GM23338 (cell line): ENCODE measurements at regions not wholly inside any gene's neighbourhood (a gene's known extent, or its start where the extent isn't known, plus 50 kb on each side); places are given as distances from the start of the nearest gene placed in this dataset.

Experiments used
- ATAC-seq: fragments of 200-7000 bp; cut with Tn5 transposase; 3 replicates; pipeline ENCODE4 v1.9.1; 2020
- DNase-seq: peaks from one replicate; pipeline ENCODE4 v3.0.0-alpha.2; 2015; ENCODE audit warnings: low spot score
- H2AFZ ChIP-seq: fragments of 200-600 bp; sonication (generic); 2 replicates; pipeline ENCODE4 v1.8.0; 2016; ENCODE audit warnings: antibody characterized with exemption, mild to moderate bottlenecking, moderate library complexity
- H3F3A ChIP-seq: fragments of 200-600 bp; sonication (generic); replicated peaks from 2 replicates; pipeline ENCODE4 v1.8.0; 2017; ENCODE audit warnings: antibody characterized with exemption, mixed run types, low read depth
- H3K27ac ChIP-seq: fragments of 200-600 bp; sonication (generic); 2 replicates; pipeline ENCODE4 v1.6.1; 2016; ENCODE audit warnings: low read depth
- H3K27me3 ChIP-seq: fragments of 200-600 bp; sonication (generic); 2 replicates; pipeline ENCODE4 v1.8.0; 2016; ENCODE audit warnings: mild to moderate bottlenecking, mixed run types, moderate library complexity; ENCODE audit not compliant: insufficient read depth
- H3K36me3 ChIP-seq: fragments of 200-600 bp; sonication (generic); 2 replicates; pipeline ENCODE4 v1.8.0; 2016; ENCODE audit warnings: mild to moderate bottlenecking; ENCODE audit not compliant: insufficient read depth
- H3K4me1 ChIP-seq: fragments of 200-600 bp; sonication (generic); 2 replicates; pipeline ENCODE4 v1.8.0; 2016; ENCODE audit warnings: mild to moderate bottlenecking, moderate library complexity; ENCODE audit not compliant: insufficient read depth
- H3K4me2 ChIP-seq: fragments of 200-600 bp; sonication (generic); 2 replicates; pipeline ENCODE4 v1.7.1; 2017; ENCODE audit warnings: mixed run types
- H3K4me3 ChIP-seq: fragments of 200-600 bp; sonication (generic); 2 replicates; pipeline ENCODE4 v1.6.1; 2016; ENCODE audit warnings: mixed run types
- H3K79me2 ChIP-seq: fragments of 200-600 bp; sonication (generic); replicated peaks from 2 replicates; pipeline ENCODE4 v1.8.0; 2017; ENCODE audit warnings: mild to moderate bottlenecking; ENCODE audit not compliant: insufficient read depth
- H3K9me2 ChIP-seq: fragments of 200-600 bp; sonication (generic); 2 replicates; pipeline ENCODE4 v1.8.0; 2017; ENCODE audit not compliant: insufficient read depth
- H4K20me1 ChIP-seq: fragments of 200-600 bp; sonication (generic); replicated peaks from 2 replicates; pipeline ENCODE4 v1.8.0; 2017; ENCODE audit warnings: mild to moderate bottlenecking; ENCODE audit not compliant: insufficient read depth
- H3K27ac Mint-ChIP-seq: 2 replicates; pipeline ENCODE4 v1.8.0; 2020; ENCODE audit warnings: inconsistent platforms, mild to moderate bottlenecking, moderate library complexity, mixed read lengths
- H3K27me3 Mint-ChIP-seq: 3 replicates; pipeline ENCODE4 v1.8.0; 2022; ENCODE audit warnings: low read depth, mild to moderate bottlenecking, moderate library complexity, mixed read lengths, inconsistent platforms; ENCODE audit not compliant: insufficient read depth, poor library complexity
- H3K36me3 Mint-ChIP-seq: 3 replicates; pipeline ENCODE4 v1.8.0; 2021; ENCODE audit warnings: low read depth, mild to moderate bottlenecking, inconsistent platforms, moderate library complexity, mixed read lengths
- H3K4me1 Mint-ChIP-seq: 3 replicates; pipeline ENCODE4 v1.8.0; 2020; ENCODE audit warnings: mild to moderate bottlenecking, inconsistent platforms, mixed read lengths
- H3K4me3 Mint-ChIP-seq: 3 replicates; pipeline ENCODE4 v1.8.0; 2021; ENCODE audit warnings: moderate library complexity, mild to moderate bottlenecking, inconsistent platforms, mixed read lengths
- H3K9me3 Mint-ChIP-seq: 3 replicates; pipeline ENCODE4 v1.8.0; 2020; ENCODE audit warnings: moderate library complexity, mild to moderate bottlenecking, inconsistent platforms, mixed read lengths
- CREB1 ChIP-seq: fragments of 250-450 bp; sonication (Bioruptor Pico); IDR thresholded peaks from 2 replicates; pipeline ENCODE4 v1.5.0; 2020; ENCODE audit warnings: low read depth, mild to moderate bottlenecking, moderate library complexity
- CTCF ChIP-seq, 2 experiments: fragments of 200-600 bp in 1 of 2; sonication (generic) in 1 of 2; conservative IDR thresholded peaks; 2 replicates each; pipeline versions ENCODE4 v1.5.1 to v1.6.1; 2016 to 2017; ENCODE audit warnings: antibody characterized with exemption in 2 of 2, low read depth in 2 of 2, mild to moderate bottlenecking in 2 of 2, moderate library complexity in 1 of 2
- EZH2 ChIP-seq: fragments of 200-600 bp; sonication (generic); IDR thresholded peaks from one replicate; pipeline ENCODE4 v1.8.0; 2017; ENCODE audit warnings: antibody characterized with exemption, mild to moderate bottlenecking, low read depth; ENCODE audit not compliant: unreplicated experiment
- JUNB ChIP-seq: IDR thresholded peaks from one replicate; pipeline ENCODE4 v1.6.1; 2016; ENCODE audit warnings: antibody characterized with exemption; ENCODE audit not compliant: unreplicated experiment
- NANOG ChIP-seq: IDR thresholded peaks from 2 replicates; pipeline ENCODE4 v1.6.1; 2016; ENCODE audit warnings: antibody characterized with exemption, borderline replicate concordance
- POLR2AphosphoS5 ChIP-seq: IDR thresholded peaks from 2 replicates; pipeline ENCODE4 v1.6.1; 2016; ENCODE audit warnings: antibody characterized with exemption, low read depth
- STAT1 ChIP-seq: IDR thresholded peaks from one replicate; pipeline ENCODE4 v1.6.1; 2016; ENCODE audit warnings: antibody characterized with exemption; ENCODE audit not compliant: unreplicated experiment
- ZNF114 ChIP-seq: fragments of 250-450 bp; sonication (Bioruptor Pico); IDR thresholded peaks from 2 replicates; pipeline ENCODE4 v1.5.0; 2020; ENCODE audit warnings: mild to moderate bottlenecking, moderate library complexity
- ZNF331 ChIP-seq: fragments of 250-450 bp; sonication (Bioruptor Pico); IDR thresholded peaks from 2 replicates; pipeline ENCODE4 v1.5.0; 2020; ENCODE audit warnings: low read depth, mild to moderate bottlenecking, moderate library complexity
- TF ChIP-seq, protein P1 (sequence below): IDR thresholded peaks from 2 replicates; pipeline ENCODE4 v1.6.1; 2016; ENCODE audit warnings: antibody characterized with exemption
- TF ChIP-seq, protein P2 (sequence below): IDR thresholded peaks from one replicate; pipeline ENCODE4 v1.6.1; 2018; ENCODE audit warnings: antibody characterized with exemption; ENCODE audit not compliant: unreplicated experiment

DNA sequence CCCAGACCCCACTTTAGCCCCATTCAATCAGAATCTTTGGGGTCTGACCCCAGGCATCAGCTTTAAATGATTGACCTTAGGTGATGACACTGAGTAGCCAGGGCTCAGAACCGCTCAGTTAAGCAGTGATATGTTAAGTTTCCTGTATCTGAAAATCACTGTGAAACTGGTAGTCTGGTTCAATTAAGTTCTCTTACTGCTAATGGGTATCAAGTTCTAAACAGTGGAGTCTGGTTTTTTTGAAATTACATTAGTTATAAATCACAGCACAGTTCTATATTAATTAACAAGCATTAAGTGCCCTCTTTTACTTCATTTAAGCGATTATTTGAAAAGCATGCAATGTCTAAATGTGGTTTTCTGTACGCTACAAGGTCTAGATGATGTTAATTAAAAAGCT, 117.9 kb downstream of the HAUS1 start (continued):
- no peak for TF ChIP-seq CTCF (conservative IDR thresholded peaks at IDR 0.05; ENCODE audit: low read depth in 2 of 2)
- no peak for TF ChIP-seq POLR2AphosphoS5
- no peak for TF ChIP-seq NANOG
- TF ChIP-seq ZNF114, result no peak
- TF ChIP-seq, protein P1, sequence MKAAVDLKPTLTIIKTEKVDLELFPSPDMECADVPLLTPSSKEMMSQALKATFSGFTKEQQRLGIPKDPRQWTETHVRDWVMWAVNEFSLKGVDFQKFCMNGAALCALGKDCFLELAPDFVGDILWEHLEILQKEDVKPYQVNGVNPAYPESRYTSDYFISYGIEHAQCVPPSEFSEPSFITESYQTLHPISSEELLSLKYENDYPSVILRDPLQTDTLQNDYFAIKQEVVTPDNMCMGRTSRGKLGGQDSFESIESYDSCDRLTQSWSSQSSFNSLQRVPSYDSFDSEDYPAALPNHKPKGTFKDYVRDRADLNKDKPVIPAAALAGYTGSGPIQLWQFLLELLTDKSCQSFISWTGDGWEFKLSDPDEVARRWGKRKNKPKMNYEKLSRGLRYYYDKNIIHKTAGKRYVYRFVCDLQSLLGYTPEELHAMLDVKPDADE, result no peak
- no peak for TF ChIP-seq EZH2
- no peak for TF ChIP-seq JUNB
- no peak for TF ChIP-seq CREB1 (CRISPR knock-in tag)
- TF ChIP-seq, protein P2, sequence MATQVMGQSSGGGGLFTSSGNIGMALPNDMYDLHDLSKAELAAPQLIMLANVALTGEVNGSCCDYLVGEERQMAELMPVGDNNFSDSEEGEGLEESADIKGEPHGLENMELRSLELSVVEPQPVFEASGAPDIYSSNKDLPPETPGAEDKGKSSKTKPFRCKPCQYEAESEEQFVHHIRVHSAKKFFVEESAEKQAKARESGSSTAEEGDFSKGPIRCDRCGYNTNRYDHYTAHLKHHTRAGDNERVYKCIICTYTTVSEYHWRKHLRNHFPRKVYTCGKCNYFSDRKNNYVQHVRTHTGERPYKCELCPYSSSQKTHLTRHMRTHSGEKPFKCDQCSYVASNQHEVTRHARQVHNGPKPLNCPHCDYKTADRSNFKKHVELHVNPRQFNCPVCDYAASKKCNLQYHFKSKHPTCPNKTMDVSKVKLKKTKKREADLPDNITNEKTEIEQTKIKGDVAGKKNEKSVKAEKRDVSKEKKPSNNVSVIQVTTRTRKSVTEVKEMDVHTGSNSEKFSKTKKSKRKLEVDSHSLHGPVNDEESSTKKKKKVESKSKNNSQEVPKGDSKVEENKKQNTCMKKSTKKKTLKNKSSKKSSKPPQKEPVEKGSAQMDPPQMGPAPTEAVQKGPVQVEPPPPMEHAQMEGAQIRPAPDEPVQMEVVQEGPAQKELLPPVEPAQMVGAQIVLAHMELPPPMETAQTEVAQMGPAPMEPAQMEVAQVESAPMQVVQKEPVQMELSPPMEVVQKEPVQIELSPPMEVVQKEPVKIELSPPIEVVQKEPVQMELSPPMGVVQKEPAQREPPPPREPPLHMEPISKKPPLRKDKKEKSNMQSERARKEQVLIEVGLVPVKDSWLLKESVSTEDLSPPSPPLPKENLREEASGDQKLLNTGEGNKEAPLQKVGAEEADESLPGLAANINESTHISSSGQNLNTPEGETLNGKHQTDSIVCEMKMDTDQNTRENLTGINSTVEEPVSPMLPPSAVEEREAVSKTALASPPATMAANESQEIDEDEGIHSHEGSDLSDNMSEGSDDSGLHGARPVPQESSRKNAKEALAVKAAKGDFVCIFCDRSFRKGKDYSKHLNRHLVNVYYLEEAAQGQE, result no peak
- no peak for TF ChIP-seq STAT1

DNA sequence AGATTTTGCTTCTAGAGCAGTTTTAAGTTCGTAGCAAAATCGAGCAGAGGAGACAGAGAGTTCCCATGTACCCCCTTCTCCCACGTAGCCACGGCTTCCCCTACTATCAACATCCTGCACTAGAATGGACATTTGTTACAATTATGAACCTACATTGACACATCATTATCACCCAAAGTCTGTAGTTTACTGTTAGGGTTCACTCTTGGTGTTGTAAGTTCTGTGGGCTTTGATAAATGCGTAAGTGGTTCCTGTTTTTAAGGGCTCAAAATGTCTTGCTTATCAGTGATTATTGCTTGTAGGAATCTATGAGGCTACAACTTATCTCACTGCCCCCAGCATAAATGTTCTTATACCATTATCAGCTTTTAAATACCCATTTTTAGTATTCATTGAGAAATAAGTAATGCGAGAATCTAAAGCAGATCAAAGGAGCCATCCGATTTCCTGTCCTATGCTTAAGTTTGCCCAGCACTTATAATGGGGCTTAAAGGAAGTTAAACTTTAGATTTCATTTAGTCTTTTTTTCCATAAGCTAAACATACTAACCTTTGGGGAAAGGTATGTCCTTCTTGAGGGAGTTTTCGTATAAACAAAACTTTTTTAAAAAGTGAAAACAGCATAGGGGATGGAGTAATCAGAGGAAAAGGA, 118.7 kb downstream of the HAUS1 start:
- Mint-ChIP-seq H3K9me3 (no peaks in the 10 kb centered on the region), H3K36me3 (no peaks in the 10 kb centered on the region; the same call in 2 of the 3 replicates), H3K27me3 (no peaks in the 10 kb centered on the region), H3K4me1 (peaks cover 16% of the 10 kb centered on the region), H3K27ac (no peak overlapping the region), H3K4me3 (no peak overlapping the region)
- H2AFZ ChIP-seq, result no peak overlapping the region
- peaks cover 6% of the 10 kb centered on the region for H3K4me1 ChIP-seq
- no peaks in the 10 kb centered on the region for H3F3A ChIP-seq
- no peaks in the 10 kb centered on the region for H3K36me3 ChIP-seq
- no peak overlapping the region for H3K4me3 ChIP-seq
- no peaks in the 10 kb centered on the region for H3K9me2 ChIP-seq
- no peaks in the 10 kb centered on the region for H3K27me3 ChIP-seq
- H3K79me2 ChIP-seq, result peaks cover 7% of the 10 kb centered on the region; the same call in 1 of the 2 replicates
- H4K20me1 ChIP-seq, result no peaks in the 10 kb centered on the region; the same call in 1 of the 2 replicates
- ATAC-seq (no peak), DNase-seq (no peak)
- no peak overlapping the region for H3K27ac ChIP-seq
- H3K4me2 ChIP-seq, result no peak overlapping the region
- TF ChIP-seq, protein P2, result no peak
- no peak for TF ChIP-seq EZH2
- no peak for TF ChIP-seq NANOG
- no peak for TF ChIP-seq ZNF114
- no peak for TF ChIP-seq CREB1 (CRISPR knock-in tag)
- TF ChIP-seq POLR2AphosphoS5, result no peak
- TF ChIP-seq ZNF331 (CRISPR knock-in tag), result no peak
- TF ChIP-seq, protein P1, result no peak
- TF ChIP-seq CTCF (conservative IDR thresholded peaks at IDR 0.05; ENCODE audit: low read depth in 2 of 2), result no peak
